Globus pallidus (tissue), 1 donor: ENCODE measurements at regions not wholly inside any gene's neighbourhood (a gene's known extent, or its start where the extent isn't known, plus 50 kb on each side); places are given as distances from the start of the nearest gene placed in this dataset.

Experiments used
- DNase-seq: peaks from one replicate; pipeline ENCODE4 v3.0.0-alpha.2; 2015; ENCODE audit warnings: low spot score

- DNase-seq, result no peak
Measured at GRCh38 chr1:58975888-58976287, 192.0 kb upstream of the JUN start.

GRCh38 chr1:58976294-58976693 is 192.4 kb upstream of the JUN start:
- no peak for DNase-seq

- DNase-seq, result no peak
Measured at GRCh38 chr1:58977598-58977997, 193.8 kb upstream of the JUN start.

- no peak for DNase-seq
Measured at GRCh38 chr1:58978096-58978495, 194.2 kb upstream of the JUN start.

- DNase-seq, result no peak
Measured at GRCh38 chr1:58979086-58979485, 195.2 kb upstream of the JUN start.

GRCh38 chr1:58979677-58980076 is 195.8 kb upstream of the JUN start:
- DNase-seq, result no peak

- DNase-seq, result no peak
Measured at GRCh38 chr1:58981392-58981791, 197.5 kb upstream of the JUN start.

- no peak for DNase-seq
Measured at GRCh38 chr1:58982259-58982998, 198.6 kb upstream of the JUN start.

GRCh38 chr1:58983162-58983561 is 199.3 kb upstream of the JUN start:
- DNase-seq, result no peak

- DNase-seq, result no peak
Measured at GRCh38 chr1:58983633-58984245, 199.9 kb upstream of the JUN start.

- DNase-seq, result no peak
Measured at GRCh38 chr1:58986996-58987767, 203.3 kb upstream of the JUN start.

GRCh38 chr1:58988752-58989151 is 204.9 kb upstream of the JUN start:
- no peak for DNase-seq

- DNase-seq, result no peak
Measured at GRCh38 chr1:58989845-58990244, 206.0 kb upstream of the JUN start.

GRCh38 chr1:58991305-58991704 is 207.5 kb upstream of the JUN start:
- DNase-seq, result no peak

- DNase-seq, result no peak
Measured at GRCh38 chr1:58992643-58993042, 208.8 kb upstream of the JUN start.

- DNase-seq, result no peak
Measured at GRCh38 chr1:58993403-58993802, 209.6 kb upstream of the JUN start.

- DNase-seq, result no peak
Measured at GRCh38 chr1:58994664-58995063, 210.8 kb upstream of the JUN start.

- DNase-seq, result no peak
Measured at GRCh38 chr1:58996341-58997059, 212.7 kb upstream of the JUN start.

- no peak for DNase-seq
Measured at GRCh38 chr1:58997060-58997411, 213.2 kb upstream of the JUN start.

- no peak for DNase-seq
Measured at GRCh38 chr1:58997637-58998036, 213.8 kb upstream of the JUN start.

- no peak for DNase-seq
Measured at GRCh38 chr1:58999676-59000075, 215.8 kb upstream of the JUN start.

- no peak for DNase-seq
Measured at GRCh38 chr1:59004755-59005154, 220.9 kb upstream of the JUN start.
